ENCODE measurements at regions not wholly inside any gene's neighbourhood (a gene's known extent, or its start where the extent isn't known, plus 50 kb on each side); places are given as distances from the start of the nearest gene placed in this dataset.

DNA sequence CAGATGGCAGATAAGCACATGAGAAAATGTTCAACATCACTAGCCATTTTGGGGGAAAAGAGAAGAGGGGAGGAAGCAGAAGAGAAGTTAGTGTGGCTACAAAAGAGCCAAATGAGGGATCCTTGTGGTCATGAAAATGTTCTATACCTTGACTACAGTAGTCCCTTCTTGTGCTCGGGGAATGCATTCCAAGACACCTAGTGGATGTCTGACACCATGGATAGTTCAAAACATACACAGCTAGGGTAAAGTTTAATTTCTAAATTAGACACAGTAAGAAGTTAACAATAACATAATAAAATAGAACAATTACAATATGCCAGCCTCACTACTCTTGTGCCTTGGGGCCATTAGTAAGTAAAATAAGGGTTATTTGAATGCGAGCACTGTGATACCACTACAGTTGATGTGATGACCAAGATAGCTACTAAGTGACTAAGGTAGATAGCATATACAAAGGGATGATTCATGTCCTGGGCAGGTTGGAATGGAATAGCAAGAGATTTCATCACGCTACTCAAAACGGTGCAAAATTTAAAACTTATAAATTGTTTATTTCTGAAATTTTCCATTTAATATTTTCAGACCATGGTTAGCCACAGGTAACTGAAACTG lies 344.1 kb downstream of the NR2F1-AS1 start:
- TF ChIP-seq, protein P1, sequence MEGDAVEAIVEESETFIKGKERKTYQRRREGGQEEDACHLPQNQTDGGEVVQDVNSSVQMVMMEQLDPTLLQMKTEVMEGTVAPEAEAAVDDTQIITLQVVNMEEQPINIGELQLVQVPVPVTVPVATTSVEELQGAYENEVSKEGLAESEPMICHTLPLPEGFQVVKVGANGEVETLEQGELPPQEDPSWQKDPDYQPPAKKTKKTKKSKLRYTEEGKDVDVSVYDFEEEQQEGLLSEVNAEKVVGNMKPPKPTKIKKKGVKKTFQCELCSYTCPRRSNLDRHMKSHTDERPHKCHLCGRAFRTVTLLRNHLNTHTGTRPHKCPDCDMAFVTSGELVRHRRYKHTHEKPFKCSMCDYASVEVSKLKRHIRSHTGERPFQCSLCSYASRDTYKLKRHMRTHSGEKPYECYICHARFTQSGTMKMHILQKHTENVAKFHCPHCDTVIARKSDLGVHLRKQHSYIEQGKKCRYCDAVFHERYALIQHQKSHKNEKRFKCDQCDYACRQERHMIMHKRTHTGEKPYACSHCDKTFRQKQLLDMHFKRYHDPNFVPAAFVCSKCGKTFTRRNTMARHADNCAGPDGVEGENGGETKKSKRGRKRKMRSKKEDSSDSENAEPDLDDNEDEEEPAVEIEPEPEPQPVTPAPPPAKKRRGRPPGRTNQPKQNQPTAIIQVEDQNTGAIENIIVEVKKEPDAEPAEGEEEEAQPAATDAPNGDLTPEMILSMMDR (IDR thresholded peaks at IDR 0.05; ENCODE audit: partially characterized antibody, unreplicated experiment), result no peak
- Mint-ChIP-seq H3K36me3 (ENCODE audit: unreplicated experiment) (no peaks in the 10 kb centered on the region), H3K9me3 (ENCODE audit: unreplicated experiment) (no peaks in the 10 kb centered on the region), H3K4me3 (ENCODE audit: unreplicated experiment) (no peak overlapping the region), H3K4me1 (ENCODE audit: low read depth, unreplicated experiment) (no peaks in the 10 kb centered on the region), H3K27me3 (ENCODE audit: unreplicated experiment) (no peaks in the 10 kb centered on the region), H3K27ac (ENCODE audit: unreplicated experiment) (no peak overlapping the region)
- DNase-seq, result no peak

DNA sequence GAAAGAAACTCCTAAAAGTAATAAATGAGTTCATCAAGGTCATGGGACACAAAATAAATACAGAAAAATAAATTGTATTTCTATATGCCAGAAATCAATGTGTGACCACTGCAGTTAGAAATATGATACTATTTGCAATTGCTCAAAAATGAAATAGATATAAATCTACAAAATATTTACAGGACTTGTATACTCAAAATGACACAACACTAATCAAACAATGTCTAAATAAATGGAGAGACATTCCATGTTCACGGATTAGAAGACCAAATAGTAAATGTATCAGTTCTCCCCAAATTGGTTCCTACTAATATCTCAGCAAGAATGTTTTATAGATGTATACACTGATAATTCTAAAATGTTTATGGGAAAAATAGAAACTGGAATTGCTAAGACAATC lies 345.3 kb downstream of the NR2F1-AS1 start:
- TF ChIP-seq, protein P1 (IDR thresholded peaks at IDR 0.05; ENCODE audit: partially characterized antibody, unreplicated experiment), result no peak
- Mint-ChIP-seq H3K4me1 (ENCODE audit: low read depth, unreplicated experiment) (no peaks in the 10 kb centered on the region), H3K27ac (ENCODE audit: unreplicated experiment) (no peak overlapping the region)

DNA sequence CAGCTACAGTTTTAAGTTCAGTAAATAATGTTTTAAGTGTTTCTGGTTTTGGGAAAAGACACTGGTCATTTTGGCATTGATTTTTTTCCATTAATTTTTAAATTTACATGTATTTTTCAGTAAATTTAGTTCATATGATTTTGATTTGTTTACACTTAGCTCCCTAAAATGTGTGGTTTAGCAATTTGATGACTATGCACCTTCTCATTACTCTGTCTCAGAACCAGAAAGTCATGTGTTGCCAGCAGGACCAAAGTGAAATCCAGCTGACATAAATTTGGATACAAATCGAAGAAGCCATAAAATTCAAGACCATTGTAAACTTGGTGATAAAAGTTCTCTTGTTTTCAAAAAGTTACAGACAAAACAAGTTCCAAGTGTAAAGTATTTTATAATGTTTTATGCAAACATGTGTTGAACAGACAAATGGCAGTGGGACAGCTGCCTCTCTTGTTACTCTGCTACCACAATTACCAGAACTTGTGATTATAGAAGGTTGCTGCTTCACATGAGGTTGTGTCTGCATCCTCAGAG lies 354.8 kb downstream of the NR2F1-AS1 start:
- H3K4me3 Mint-ChIP-seq (ENCODE audit: unreplicated experiment), result no peak overlapping the region
- TF ChIP-seq, protein P1 (IDR thresholded peaks at IDR 0.05; ENCODE audit: partially characterized antibody, unreplicated experiment), result no peak
- H3K9me3 Mint-ChIP-seq (ENCODE audit: unreplicated experiment), result no peaks in the 10 kb centered on the region

More for the DNA sequence above, 345.3 kb downstream of the NR2F1-AS1 start:
- no peaks in the 10 kb centered on the region for H3K9me3 Mint-ChIP-seq (ENCODE audit: unreplicated experiment)
- no peak for DNase-seq
- no peak overlapping the region for H3K4me3 Mint-ChIP-seq (ENCODE audit: unreplicated experiment)
- no peaks in the 10 kb centered on the region for H3K27me3 Mint-ChIP-seq (ENCODE audit: unreplicated experiment)
- H3K36me3 Mint-ChIP-seq (ENCODE audit: unreplicated experiment), result no peaks in the 10 kb centered on the region

DNA sequence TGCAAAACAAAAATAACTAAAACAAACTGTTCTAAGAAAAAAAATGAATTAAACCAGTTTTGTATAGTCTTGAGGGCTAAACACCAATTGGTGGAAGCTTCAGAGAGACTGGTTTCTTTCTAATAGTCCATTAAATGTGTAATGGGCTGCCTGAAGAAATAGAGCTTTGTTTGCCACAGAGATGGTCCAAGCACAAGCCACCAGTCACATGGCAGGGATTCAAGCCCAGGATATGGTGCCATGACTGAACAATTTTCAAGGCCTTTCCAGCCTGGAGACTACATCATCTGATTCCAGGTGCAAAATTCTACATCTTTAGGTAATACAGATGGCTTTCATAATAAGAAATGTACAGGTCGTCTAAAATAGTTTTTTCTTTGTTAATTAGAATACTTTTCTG lies 355.3 kb downstream of the NR2F1-AS1 start:
- Mint-ChIP-seq H3K27ac (ENCODE audit: unreplicated experiment) (no peak overlapping the region), H3K4me3 (ENCODE audit: unreplicated experiment) (no peak overlapping the region), H3K36me3 (ENCODE audit: unreplicated experiment) (no peaks in the 10 kb centered on the region), H3K4me1 (ENCODE audit: low read depth, unreplicated experiment) (no peaks in the 10 kb centered on the region), H3K27me3 (ENCODE audit: unreplicated experiment) (no peaks in the 10 kb centered on the region), H3K9me3 (ENCODE audit: unreplicated experiment) (no peaks in the 10 kb centered on the region)
- DNase-seq, result no peak
- TF ChIP-seq, protein P1 (IDR thresholded peaks at IDR 0.05; ENCODE audit: partially characterized antibody, unreplicated experiment), result no peak

More for the DNA sequence above, 354.8 kb downstream of the NR2F1-AS1 start:
- no peaks in the 10 kb centered on the region for H3K4me1 Mint-ChIP-seq (ENCODE audit: low read depth, unreplicated experiment)
- DNase-seq, result no peak
- no peak overlapping the region for H3K27ac Mint-ChIP-seq (ENCODE audit: unreplicated experiment)
- H3K36me3 Mint-ChIP-seq (ENCODE audit: unreplicated experiment), result no peaks in the 10 kb centered on the region
- H3K27me3 Mint-ChIP-seq (ENCODE audit: unreplicated experiment), result no peaks in the 10 kb centered on the region

DNA sequence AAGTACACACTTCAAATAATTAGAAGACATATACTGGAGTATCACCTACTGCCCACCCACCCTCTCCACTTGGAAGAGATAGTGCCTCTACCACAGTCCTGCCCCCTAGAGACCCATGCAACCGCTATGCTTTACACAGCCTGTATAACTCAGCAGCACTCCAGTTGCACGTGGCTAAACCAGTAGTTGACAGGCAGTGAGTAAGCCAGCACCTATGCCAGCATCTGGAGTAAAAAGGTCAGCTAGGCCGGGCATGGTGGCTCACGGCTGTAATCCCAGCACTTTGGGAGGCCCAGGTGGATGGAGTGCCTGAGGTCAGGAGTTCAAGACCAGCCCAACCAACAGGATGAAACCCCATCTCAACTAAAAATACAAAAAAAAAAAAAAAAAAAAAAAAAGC lies 356.4 kb downstream of the NR2F1-AS1 start:
- H3K9me3 Mint-ChIP-seq (ENCODE audit: unreplicated experiment), result no peaks in the 10 kb centered on the region
- no peak for DNase-seq
- peaks cover 2% of the 10 kb centered on the region for H3K4me1 Mint-ChIP-seq (ENCODE audit: low read depth, unreplicated experiment)
- H3K36me3 Mint-ChIP-seq (ENCODE audit: unreplicated experiment), result no peaks in the 10 kb centered on the region
- no peak overlapping the region for H3K4me3 Mint-ChIP-seq (ENCODE audit: unreplicated experiment)
- no peaks in the 10 kb centered on the region for H3K27me3 Mint-ChIP-seq (ENCODE audit: unreplicated experiment)
- TF ChIP-seq, protein P1 (IDR thresholded peaks at IDR 0.05; ENCODE audit: partially characterized antibody, unreplicated experiment), result no peak
- H3K27ac Mint-ChIP-seq (ENCODE audit: unreplicated experiment), result no peak overlapping the region

Measured in glutamatergic neuron (in vitro differentiated cells).